IMR-90 (cell line): ENCODE measurements at regions not wholly inside any gene's neighbourhood (a gene's known extent, or its start where the extent isn't known, plus 50 kb on each side); places are given as distances from the start of the nearest gene placed in this dataset.

Source experiments
- ATAC-seq: fragments of 200-7000 bp; cut with Tn5 transposase; 2 replicates; pipeline ENCODE4 v1.9.1; 2020; ENCODE audit warnings: low read depth, mild to moderate bottlenecking, moderate library complexity
- BruUV-seq: library from RNA; stranded (reverse); fragments of 400-500 nt; replicated peaks from 2 replicates; lab custom pipeline; 2021; lab: Mats Ljungman, UMichigan
- CTCF ChIA-PET: fragments of 300-600 bp; formaldehyde crosslinking; extraction: SDS; loops from one replicate; lab custom pipeline; 2021; ENCODE audit warnings: antibody characterized with exemption; lab: Yijun Ruan, JAX
- POLR2A ChIA-PET: fragments of 300-600 bp; sonication (Branson Sonifier 250); formaldehyde crosslinking; loops from one replicate; lab custom pipeline; 2022; ENCODE audit warnings: antibody characterized with exemption; ENCODE audit not compliant: unreplicated experiment; lab: Charles Lee
- DNase-seq: peaks from one replicate; pipeline ENCODE4 v3.0.0; 2013
- H2AFZ ChIP-seq: replicated peaks from 2 replicates; pipeline ENCODE3; 2013; ENCODE audit warnings: low read length, mild to moderate bottlenecking; ENCODE audit not compliant: poor library complexity
- H2AK5ac ChIP-seq: 2 replicates; pipeline ENCODE4 v1.6.1; 2013; ENCODE audit warnings: low read depth, low read length, inconsistent platforms
- H2AK9ac ChIP-seq: replicated peaks from 2 replicates; pipeline ENCODE3; 2013; ENCODE audit warnings: mild to moderate bottlenecking, low read depth, low read length, moderate library complexity; ENCODE audit not compliant: poor library complexity
- H2BK120ac ChIP-seq: 2 replicates; pipeline ENCODE4 v1.6.1; 2013; ENCODE audit warnings: low read depth, low read length, inconsistent platforms
- H2BK15ac ChIP-seq: 3 replicates; pipeline ENCODE4 v1.6.1; 2013; ENCODE audit warnings: low read depth, low read length, inconsistent platforms
- H2BK20ac ChIP-seq: 2 replicates; pipeline ENCODE4 v1.6.1; 2013; ENCODE audit warnings: low read depth, mild to moderate bottlenecking, inconsistent platforms, low read length, moderate library complexity
- H2BK5ac ChIP-seq: 2 replicates; pipeline ENCODE4 v1.6.1; 2013; ENCODE audit warnings: mild to moderate bottlenecking, low read depth, low read length, inconsistent platforms; ENCODE audit not compliant: poor library complexity, severe bottlenecking
- H3K14ac ChIP-seq: replicated peaks from 2 replicates; pipeline ENCODE4 v1.6.1; 2013; ENCODE audit warnings: low read depth, low read length, inconsistent platforms
- H3K18ac ChIP-seq: 2 replicates; pipeline ENCODE4 v1.6.1; 2013; ENCODE audit warnings: low read depth, low read length, control low read depth
- H3K23ac ChIP-seq: 2 replicates; pipeline ENCODE4 v1.6.1; 2013; ENCODE audit warnings: low read depth, low read length, inconsistent platforms
- H3K27ac ChIP-seq: 2 replicates; pipeline ENCODE4 v1.5.1; 2013; ENCODE audit warnings: mild to moderate bottlenecking, control low read depth, low read length; ENCODE audit not compliant: insufficient read depth
- H3K27me3 ChIP-seq: 2 replicates; pipeline ENCODE4 v1.6.1; 2013; ENCODE audit warnings: low read length; ENCODE audit not compliant: control insufficient read depth, insufficient read depth
- H3K36me3 ChIP-seq: 2 replicates; pipeline ENCODE4 v1.6.1; 2013; ENCODE audit warnings: low read length, mixed read lengths; ENCODE audit not compliant: control insufficient read depth, insufficient read depth
- H3K4ac ChIP-seq: 2 replicates; pipeline ENCODE4 v1.6.1; 2013; ENCODE audit warnings: low read depth, low read length, inconsistent platforms
- H3K4me1 ChIP-seq: 2 replicates; pipeline ENCODE4 v1.6.1; 2013; ENCODE audit warnings: low read length, mixed read lengths; ENCODE audit not compliant: control insufficient read depth, insufficient read depth
- H3K4me2 ChIP-seq: 2 replicates; pipeline ENCODE4 v1.6.1; 2013; ENCODE audit warnings: low read depth, mild to moderate bottlenecking, control low read depth, low read length, moderate library complexity
- H3K4me3 ChIP-seq: 2 replicates; pipeline ENCODE4 v1.5.1; 2013; ENCODE audit warnings: low read depth, mild to moderate bottlenecking, control low read depth, low read length, moderate library complexity; ENCODE audit not compliant: insufficient read depth
- H3K56ac ChIP-seq: 2 replicates; pipeline ENCODE4 v1.6.1; 2013; ENCODE audit warnings: low read length, inconsistent platforms; ENCODE audit not compliant: insufficient read depth; ENCODE audit errors: extremely low read depth
- H3K79me1 ChIP-seq, 2 experiments: 2 replicates each; pipeline ENCODE4 v1.6.1; 2013; ENCODE audit warnings: low read length in 2 of 2, inconsistent platforms in 1 of 2, low read depth in 1 of 2
- H3K9ac ChIP-seq: 2 replicates; pipeline ENCODE4 v1.6.1; 2013; ENCODE audit warnings: low read depth, low read length, control low read depth
- H3K9me1 ChIP-seq: 2 replicates; pipeline ENCODE4 v1.6.1; 2013; ENCODE audit warnings: low read length, inconsistent platforms; ENCODE audit not compliant: insufficient read depth
- H3K9me3 ChIP-seq: 2 replicates; pipeline ENCODE4 v1.6.1; 2013; ENCODE audit warnings: low read length; ENCODE audit not compliant: control insufficient read depth, insufficient read depth
- H4K20me1 ChIP-seq: 2 replicates; pipeline ENCODE4 v1.6.1; 2013; ENCODE audit warnings: low read length, inconsistent platforms; ENCODE audit not compliant: insufficient read depth
- H4K5ac ChIP-seq: 2 replicates; pipeline ENCODE4 v1.6.1; 2013; ENCODE audit warnings: mild to moderate bottlenecking, low read depth, low read length, control low read depth
- H4K8ac ChIP-seq, 2 experiments: 2 replicates each; pipeline ENCODE4 v1.6.1; 2013; ENCODE audit warnings: low read depth in 2 of 2, low read length in 2 of 2, control low read depth in 1 of 2, inconsistent platforms in 1 of 2
- H4K91ac ChIP-seq: 2 replicates; pipeline ENCODE4 v1.6.1; 2013; ENCODE audit warnings: low read depth, low read length, inconsistent platforms; ENCODE audit not compliant: insufficient read depth
- BHLHE40 ChIP-seq: fragments of 150-350 bp; IDR thresholded peaks from 2 replicates; pipeline ENCODE4 v1.6.1; 2016; ENCODE audit warnings: mild to moderate bottlenecking, low read depth, low read length
- CHD1 ChIP-seq: IDR thresholded peaks from 2 replicates; pipeline ENCODE4 v1.6.1; 2012; ENCODE audit warnings: low read depth, low read length, improper control_type of control experiment
- FOS ChIP-seq: fragments of 150-350 bp; IDR thresholded peaks from 2 replicates; pipeline ENCODE4 v1.6.1; 2016; ENCODE audit warnings: low read depth, low read length
- MAFK ChIP-seq: IDR thresholded peaks from 2 replicates; pipeline ENCODE4 v1.6.1; 2012; ENCODE audit warnings: low read depth, low read length, improper control_type of control experiment
- MXI1 ChIP-seq: IDR thresholded peaks from 2 replicates; pipeline ENCODE4 v1.6.1; 2012; ENCODE audit warnings: low read depth, mild to moderate bottlenecking, low read length, moderate library complexity, borderline replicate concordance
- NFE2L2 ChIP-seq: fragments of 150-350 bp; IDR thresholded peaks from 2 replicates; pipeline ENCODE4 v1.6.1; 2016; ENCODE audit warnings: low read depth, mild to moderate bottlenecking, low read length
- RAD21 ChIP-seq: IDR thresholded peaks from 2 replicates; pipeline ENCODE4 v1.6.1; 2012; ENCODE audit warnings: low read length, improper control_type of control experiment
- RFX5 ChIP-seq: IDR thresholded peaks from 2 replicates; pipeline ENCODE4 v1.8.0; 2012; ENCODE audit warnings: low read depth, mild to moderate bottlenecking, low read length, moderate library complexity
- SMC3 ChIP-seq: fragments of 150-350 bp; IDR thresholded peaks from 2 replicates; pipeline ENCODE4 v1.6.1; 2016; ENCODE audit warnings: low read depth, mild to moderate bottlenecking, antibody characterized with exemption, low read length, moderate library complexity
- WGBS, 2 experiments: methylation state at CpG; one replicate each; pipeline versions ENCODE4 v1.1.5 to v1.1.7; 2013; ENCODE audit warnings: missing lambda C conversion rate in 2 of 2; ENCODE audit not compliant: insufficient read length in 1 of 2; ENCODE audit errors: extremely low coverage in 2 of 2; 5-methylcytosine and 5-hydroxymethylcytosine counted together
- dilution Hi-C: fragments of 300-500 bp; cut with HindIII; formaldehyde crosslinking; loops from one replicate; pipeline ENCODE4 v1.14.3; 2018; ENCODE audit warnings: low sequenced_read_pairs; ENCODE audit not compliant: unreplicated experiment
- in situ Hi-C: fragments of 300-500 bp; cut with MboI; formaldehyde crosslinking; loops from 3 replicates; pipeline ENCODE4 v1.14.3; 2019; ENCODE audit warnings: low sequenced_read_pairs, inconsistent platforms, mixed read lengths
- intact Hi-C: fragments of 100-400 bp; cut with micrococcal nuclease; formaldehyde crosslinking; loops from 2 replicates; pipeline ENCODE4 v1.10.0; 2022
- TF ChIP-seq, protein P1 (sequence below): conservative IDR thresholded peaks from 2 replicates; pipeline ENCODE4 v1.5.1; 2012; ENCODE audit warnings: mild to moderate bottlenecking, low read depth, low read length, improper control_type of control experiment

DNA sequence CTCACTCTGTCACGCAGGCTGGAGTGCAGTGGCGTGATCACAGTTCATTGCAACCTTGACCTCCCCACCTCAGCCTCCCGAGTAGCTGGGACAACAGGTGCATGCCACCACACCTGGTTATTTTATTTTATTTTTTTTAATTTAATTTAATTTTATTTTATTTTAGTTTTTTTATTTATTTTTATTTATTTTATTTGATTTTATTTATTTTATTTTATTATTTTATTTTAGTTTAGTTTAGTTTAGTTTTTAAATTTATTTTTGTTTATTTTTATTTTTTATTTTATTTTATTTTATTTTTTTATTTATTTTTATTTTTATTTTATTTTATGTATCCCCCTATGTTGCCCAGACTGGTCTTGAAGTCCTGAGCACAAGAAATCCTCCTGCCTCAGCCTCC is 202.3 kb upstream of the SLCO3A1 start:
- Histone ChIP-seq H4K5ac (no peak overlapping the region), H3K9ac (no peak overlapping the region), H3K18ac (no peak overlapping the region), H2BK15ac (no peak overlapping the region), H3K4ac (no peak overlapping the region), H4K8ac (no peak overlapping the region), H3K9me3 (no peaks in the 10 kb centered on the region), H3K27me3 (no peaks in the 10 kb centered on the region), H3K9me1 (no peaks in the 10 kb centered on the region), H3K4me2 (no peak overlapping the region), H2AK9ac (no peak overlapping the region), H2BK5ac (no peak overlapping the region), H3K27ac (no peak overlapping the region), H3K4me3 (no peak overlapping the region), H3K56ac (no peak overlapping the region), H3K4me1 (no peaks in the 10 kb centered on the region), H2BK20ac (no peak overlapping the region), H2BK120ac (no peak overlapping the region), H2AFZ (no peak overlapping the region), H4K91ac (no peak overlapping the region), H3K14ac (no peak overlapping the region), H2AK5ac (no peak overlapping the region), H4K20me1 (no peaks in the 10 kb centered on the region), H3K79me1 (no peaks in the 10 kb centered on the region), H3K23ac (no peak overlapping the region), H3K36me3 (no peaks in the 10 kb centered on the region)
- WGBS, 2 experiments = no CpG with 5 or more reads among the region's 3 CpGs
- no TSS peak for BruUV-seq
- in situ Hi-C loops = loop anchor here (5.0 kb wide), 1 partner anchor 49 kb away; no protein-coding TSS in a partner anchor
- ATAC-seq (no peak), DNase-seq (no peak)
- TF ChIP-seq NFE2L2 = no peak
- no peak for TF ChIP-seq SMC3
- TF ChIP-seq MAFK = no peak
- no peak for TF ChIP-seq MXI1
- no peak for TF ChIP-seq FOS
- no peak for TF ChIP-seq CHD1
- TF ChIP-seq BHLHE40 = no peak
- no peak for TF ChIP-seq RAD21
- no peak for TF ChIP-seq RFX5
- TF ChIP-seq, protein P1, sequence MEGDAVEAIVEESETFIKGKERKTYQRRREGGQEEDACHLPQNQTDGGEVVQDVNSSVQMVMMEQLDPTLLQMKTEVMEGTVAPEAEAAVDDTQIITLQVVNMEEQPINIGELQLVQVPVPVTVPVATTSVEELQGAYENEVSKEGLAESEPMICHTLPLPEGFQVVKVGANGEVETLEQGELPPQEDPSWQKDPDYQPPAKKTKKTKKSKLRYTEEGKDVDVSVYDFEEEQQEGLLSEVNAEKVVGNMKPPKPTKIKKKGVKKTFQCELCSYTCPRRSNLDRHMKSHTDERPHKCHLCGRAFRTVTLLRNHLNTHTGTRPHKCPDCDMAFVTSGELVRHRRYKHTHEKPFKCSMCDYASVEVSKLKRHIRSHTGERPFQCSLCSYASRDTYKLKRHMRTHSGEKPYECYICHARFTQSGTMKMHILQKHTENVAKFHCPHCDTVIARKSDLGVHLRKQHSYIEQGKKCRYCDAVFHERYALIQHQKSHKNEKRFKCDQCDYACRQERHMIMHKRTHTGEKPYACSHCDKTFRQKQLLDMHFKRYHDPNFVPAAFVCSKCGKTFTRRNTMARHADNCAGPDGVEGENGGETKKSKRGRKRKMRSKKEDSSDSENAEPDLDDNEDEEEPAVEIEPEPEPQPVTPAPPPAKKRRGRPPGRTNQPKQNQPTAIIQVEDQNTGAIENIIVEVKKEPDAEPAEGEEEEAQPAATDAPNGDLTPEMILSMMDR = no peak
- dilution Hi-C loops = no loop called here
- intact Hi-C loops = no loop called here
- POLR2A ChIA-PET = no interaction called here
- CTCF ChIA-PET = no interaction called here
